ENCODE measurements at regions not wholly inside any gene's neighbourhood (a gene's known extent, or its start where the extent isn't known, plus 50 kb on each side); places are given as distances from the start of the nearest gene placed in this dataset.

DNA sequence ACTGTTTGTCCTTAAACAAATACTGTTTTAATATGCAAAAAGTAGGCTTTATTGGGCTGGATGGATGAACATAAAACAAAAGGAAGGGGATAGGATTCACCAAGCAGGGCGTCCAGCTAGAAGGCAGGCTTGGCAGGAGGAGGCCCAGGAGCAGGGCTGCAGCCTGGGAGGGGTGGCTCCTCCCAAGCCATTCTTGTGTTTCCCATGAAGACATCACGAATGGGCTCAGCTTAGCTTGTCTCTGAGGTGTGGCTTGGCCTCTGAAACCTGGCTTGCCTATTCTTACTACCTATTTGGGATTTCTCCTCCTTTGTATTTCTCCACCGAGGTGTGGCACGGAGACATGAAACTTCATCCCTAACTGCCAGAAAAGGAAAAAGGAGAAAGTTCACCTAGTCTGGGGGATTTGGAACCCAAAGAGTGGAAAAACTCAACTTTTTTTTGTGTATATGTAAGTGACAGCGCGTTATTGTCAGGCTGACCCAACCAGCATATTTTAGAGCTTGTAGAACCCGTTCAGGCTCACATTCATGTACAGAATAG is 481.9 kb upstream of the SPRED2 start:
- TF ChIP-seq GATA2 (CRISPR knock-in tag; IDR thresholded peaks at IDR 0.05) (no peak), REST (IDR thresholded peaks at IDR 0.05; ENCODE audit: low read depth, low read length) (no peak), RFX5 (IDR thresholded peaks at IDR 0.05; ENCODE audit: low read length) (no peak), ZBTB33 (IDR thresholded peaks at IDR 0.05; ENCODE audit: borderline replicate concordance, low read depth) (no peak)
- TF ChIP-seq, protein P1, sequence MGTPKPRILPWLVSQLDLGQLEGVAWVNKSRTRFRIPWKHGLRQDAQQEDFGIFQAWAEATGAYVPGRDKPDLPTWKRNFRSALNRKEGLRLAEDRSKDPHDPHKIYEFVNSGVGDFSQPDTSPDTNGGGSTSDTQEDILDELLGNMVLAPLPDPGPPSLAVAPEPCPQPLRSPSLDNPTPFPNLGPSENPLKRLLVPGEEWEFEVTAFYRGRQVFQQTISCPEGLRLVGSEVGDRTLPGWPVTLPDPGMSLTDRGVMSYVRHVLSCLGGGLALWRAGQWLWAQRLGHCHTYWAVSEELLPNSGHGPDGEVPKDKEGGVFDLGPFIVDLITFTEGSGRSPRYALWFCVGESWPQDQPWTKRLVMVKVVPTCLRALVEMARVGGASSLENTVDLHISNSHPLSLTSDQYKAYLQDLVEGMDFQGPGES (IDR thresholded peaks at IDR 0.05; ENCODE audit: low read depth, low read length): no peak
- POLR2A ChIA-PET: no interaction called here
- H3K9ac ChIP-seq: no peak overlapping the region
- H3K4me1 ChIP-seq (ENCODE audit: control insufficient read depth in 1 of 2, insufficient read depth in 2 of 2, low read depth in 1 of 2, low read length in 1 of 2): no peaks in the 10 kb centered on the region; a peak in 2 of 4 replicates
- no peaks in the 10 kb centered on the region for H3K79me2 ChIP-seq (ENCODE audit: insufficient read depth)
- no peaks in the 10 kb centered on the region for H4K20me1 ChIP-seq (ENCODE audit: insufficient read depth)
- no peaks in the 10 kb centered on the region for H3F3A ChIP-seq (replicated peaks; ENCODE audit: insufficient read depth)
- CTCF ChIA-PET: no interaction called here
- H2AFZ ChIP-seq (ENCODE audit: low read depth): no peak overlapping the region
- H3K4me3 ChIP-seq (ENCODE audit: low read depth in 2 of 2, low read length in 1 of 2): no peak overlapping the region
- DNase-seq: no peak
- no peaks in the 10 kb centered on the region for H3K9me2 ChIP-seq
- H3K9me3 ChIP-seq: no peaks in the 10 kb centered on the region
- 39% methylated on average over 7 of the region's 7 CpGs for WGBS (ENCODE audit: low lambda C conversion rate)
- H3K4me2 ChIP-seq: no peak overlapping the region
- H3K36me3 ChIP-seq (replicated peaks in 1 of 2; ENCODE audit: control insufficient read depth in 1 of 2, insufficient read depth in 2 of 2, low read length in 1 of 2): no peaks in the 10 kb centered on the region
- H3K27me3 ChIP-seq (ENCODE audit: insufficient read depth): no peaks in the 10 kb centered on the region
- H3K27ac ChIP-seq (ENCODE audit: low read depth in 2 of 2, low read length in 1 of 2): no peak overlapping the region

DNA sequence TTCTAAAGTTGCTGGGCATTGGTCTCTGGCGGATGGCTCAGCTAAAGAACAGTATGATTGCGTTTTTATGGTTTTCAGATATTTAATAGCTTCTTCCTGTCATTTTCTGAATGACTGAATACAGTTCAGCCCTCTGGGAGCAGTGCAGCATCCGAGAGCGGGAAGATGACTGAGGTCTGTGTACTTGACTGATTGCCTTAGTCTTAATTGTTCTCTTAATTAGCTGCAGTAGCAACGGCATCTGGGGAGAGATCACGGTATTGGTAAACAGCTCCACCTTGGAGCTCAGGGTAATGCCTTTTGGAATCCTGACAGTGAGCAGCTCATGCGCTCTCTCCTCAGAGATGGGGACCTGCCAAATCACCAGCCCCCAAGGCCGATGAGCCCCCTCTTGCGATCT is 481.4 kb upstream of the SPRED2 start:
- Histone ChIP-seq H3K4me3 (ENCODE audit: low read depth in 2 of 2, low read length in 1 of 2) (no peak overlapping the region), H3K4me1 (ENCODE audit: control insufficient read depth in 1 of 2, insufficient read depth in 2 of 2, low read depth in 1 of 2, low read length in 1 of 2) (no peaks in the 10 kb centered on the region; a peak in 2 of 4 replicates), H3F3A (replicated peaks; ENCODE audit: insufficient read depth) (no peaks in the 10 kb centered on the region), H3K36me3 (replicated peaks in 1 of 2; ENCODE audit: control insufficient read depth in 1 of 2, insufficient read depth in 2 of 2, low read length in 1 of 2) (no peaks in the 10 kb centered on the region), H3K27me3 (ENCODE audit: insufficient read depth) (no peaks in the 10 kb centered on the region), H3K9me3 (no peaks in the 10 kb centered on the region), H4K20me1 (ENCODE audit: insufficient read depth) (no peaks in the 10 kb centered on the region), H2AFZ (ENCODE audit: low read depth) (no peak overlapping the region), H3K9me2 (no peaks in the 10 kb centered on the region), H3K27ac (ENCODE audit: low read depth in 2 of 2, low read length in 1 of 2) (no peak overlapping the region), H3K79me2 (ENCODE audit: insufficient read depth) (no peaks in the 10 kb centered on the region), H3K4me2 (no peak overlapping the region), H3K9ac (no peak overlapping the region)
- WGBS (ENCODE audit: low lambda C conversion rate): 41% methylated on average over 8 of the region's 9 CpGs
- ChIA-PET POLR2A (no interaction called here), CTCF (no interaction called here)
- no peak for DNase-seq
- TF ChIP-seq NRF1 (IDR thresholded peaks at IDR 0.05; ENCODE audit: low read depth, low read length) (no peak), JUND (IDR thresholded peaks at IDR 0.05) (no peak), YY1 (IDR thresholded peaks at IDR 0.05; ENCODE audit: low read depth) (no peak), MEF2A (IDR thresholded peaks at IDR 0.05; ENCODE audit: borderline replicate concordance, low read depth) (no peak), RCOR1 (IDR thresholded peaks at IDR 0.05; ENCODE audit: low read length) (no peak), NFIC (IDR thresholded peaks at IDR 0.05; ENCODE audit: borderline replicate concordance) (no peak), TAF1 (IDR thresholded peaks at IDR 0.05; ENCODE audit: borderline replicate concordance, low read depth, low read length) (no peak), EP300 (IDR thresholded peaks at IDR 0.05; ENCODE audit: borderline replicate concordance in 1 of 2, low read depth in 1 of 2, low read length in 1 of 2) (no peak), SMC3 (IDR thresholded peaks at IDR 0.05; ENCODE audit: low read depth, low read length) (no peak), SIN3A (IDR thresholded peaks at IDR 0.05; ENCODE audit: borderline replicate concordance, low read depth, low read length) (no peak), FOSL2 (IDR thresholded peaks at IDR 0.05; ENCODE audit: borderline replicate concordance, low read depth) (no peak), RAD21 (IDR thresholded peaks at IDR 0.05; ENCODE audit: low read length) (no peak), MAX (IDR thresholded peaks at IDR 0.05; ENCODE audit: low read depth) (no peak), FOXM1 (IDR thresholded peaks at IDR 0.05; ENCODE audit: low read depth) (no peak), ELF1 (IDR thresholded peaks at IDR 0.05) (no peak), MXI1 (IDR thresholded peaks at IDR 0.05; ENCODE audit: low read depth, low read length) (no peak)
- TF ChIP-seq, protein P1 (IDR thresholded peaks at IDR 0.05; ENCODE audit: low read depth, low read length): no peak
